Esophagus squamous epithelium (tissue), 4 donors: ENCODE measurements at regions not wholly inside any gene's neighbourhood (a gene's known extent, or its start where the extent isn't known, plus 50 kb on each side); places are given as distances from the start of the nearest gene placed in this dataset.

Experiments used
- POLR2A ChIP-seq, 4 donors: fragments of 450-650 bp; IDR thresholded peaks; one replicate each; pipeline ENCODE4 v1.6.1; 2017; ENCODE audit warnings: antibody characterized with exemption in 4 of 4, mild to moderate bottlenecking in 4 of 4, moderate library complexity in 3 of 4
- TF ChIP-seq, protein P1 (sequence below), 6 experiments: fragments of 450-650 bp in 4 of 6; fragments of 200-600 bp in 2 of 6; sonication (generic) in 2 of 6; IDR thresholded peaks; one replicate each; pipeline ENCODE4 v1.5.1; 2016 to 2019; ENCODE audit warnings: antibody characterized with exemption in 6 of 6, mild to moderate bottlenecking in 4 of 6, moderate library complexity in 4 of 6

DNA sequence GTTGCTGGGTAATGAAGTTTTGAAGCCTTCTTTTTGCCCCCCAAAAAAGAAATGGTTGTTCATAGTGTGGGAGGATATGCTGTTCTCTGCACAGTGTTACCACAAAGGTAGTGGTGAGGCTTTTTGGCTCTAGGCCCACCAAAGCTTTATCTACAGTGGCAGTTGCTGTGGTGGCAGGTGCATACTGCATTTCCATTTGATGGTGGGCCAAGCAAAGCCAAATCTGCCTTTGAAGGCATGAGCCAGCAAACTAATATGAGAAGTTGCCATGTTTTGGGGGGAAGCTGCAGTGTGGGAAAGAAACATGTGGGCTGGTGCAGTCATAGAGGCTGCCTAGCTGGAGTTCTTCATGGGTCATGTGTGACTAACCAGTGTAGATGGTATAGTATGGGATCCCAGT, 858.1 kb upstream of the TSPY4 start:
- TF ChIP-seq, protein P1, sequence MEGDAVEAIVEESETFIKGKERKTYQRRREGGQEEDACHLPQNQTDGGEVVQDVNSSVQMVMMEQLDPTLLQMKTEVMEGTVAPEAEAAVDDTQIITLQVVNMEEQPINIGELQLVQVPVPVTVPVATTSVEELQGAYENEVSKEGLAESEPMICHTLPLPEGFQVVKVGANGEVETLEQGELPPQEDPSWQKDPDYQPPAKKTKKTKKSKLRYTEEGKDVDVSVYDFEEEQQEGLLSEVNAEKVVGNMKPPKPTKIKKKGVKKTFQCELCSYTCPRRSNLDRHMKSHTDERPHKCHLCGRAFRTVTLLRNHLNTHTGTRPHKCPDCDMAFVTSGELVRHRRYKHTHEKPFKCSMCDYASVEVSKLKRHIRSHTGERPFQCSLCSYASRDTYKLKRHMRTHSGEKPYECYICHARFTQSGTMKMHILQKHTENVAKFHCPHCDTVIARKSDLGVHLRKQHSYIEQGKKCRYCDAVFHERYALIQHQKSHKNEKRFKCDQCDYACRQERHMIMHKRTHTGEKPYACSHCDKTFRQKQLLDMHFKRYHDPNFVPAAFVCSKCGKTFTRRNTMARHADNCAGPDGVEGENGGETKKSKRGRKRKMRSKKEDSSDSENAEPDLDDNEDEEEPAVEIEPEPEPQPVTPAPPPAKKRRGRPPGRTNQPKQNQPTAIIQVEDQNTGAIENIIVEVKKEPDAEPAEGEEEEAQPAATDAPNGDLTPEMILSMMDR (IDR thresholded peaks at IDR 0.05): no peak
- TF ChIP-seq POLR2A (IDR thresholded peaks at IDR 0.05): no peak
